ENCODE measurements at regions not wholly inside any gene's neighbourhood (a gene's known extent, or its start where the extent isn't known, plus 50 kb on each side); places are given as distances from the start of the nearest gene placed in this dataset.

DNA sequence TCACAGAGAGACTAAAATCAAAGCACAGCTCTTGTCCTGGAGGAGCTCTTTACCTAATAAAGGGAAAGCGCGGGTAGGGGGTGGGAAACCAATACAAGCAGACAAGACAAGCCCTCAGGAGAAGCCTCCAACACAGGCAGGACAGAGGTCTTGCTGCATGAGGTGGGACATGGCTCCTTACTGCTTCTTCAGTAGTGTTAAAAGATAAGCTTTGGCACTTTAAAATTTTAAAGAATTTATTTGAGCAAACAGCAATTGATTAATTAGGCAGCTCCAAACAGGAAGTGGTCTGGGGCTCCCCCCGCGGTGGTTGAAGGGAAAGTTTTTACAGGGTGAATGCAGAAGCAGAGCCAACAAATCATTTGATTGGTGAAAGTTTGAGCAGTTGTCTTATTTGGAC is 50.3 kb upstream of the MACC1 start:
- no peak overlapping the region for H3K9ac ChIP-seq (ENCODE audit: low read length)
- no peaks in the 10 kb centered on the region for H3K9me3 ChIP-seq (ENCODE audit: control insufficient read depth, insufficient read depth, low read depth, low read length)
- H3K27ac ChIP-seq (ENCODE audit: low read depth, low read length) = peak overlapping the region; percentile 9; the same call in 1 of the 2 replicates
- no peaks in the 10 kb centered on the region for H3K36me3 ChIP-seq (ENCODE audit: control insufficient read depth, insufficient read depth, low read length)
- H3K27me3 ChIP-seq (ENCODE audit: control insufficient read depth, insufficient read depth, low read length) = no peaks in the 10 kb centered on the region
- 0 out of 2 replicates have a peak overlapping the region, but pooled peaks have one; percentile 2 for H3K4me3 ChIP-seq (ENCODE audit: low read depth, low read length)
- H3K4me1 ChIP-seq (ENCODE audit: control insufficient read depth, insufficient read depth, low read length) = peaks cover 20% of the 10 kb centered on the region

DNA sequence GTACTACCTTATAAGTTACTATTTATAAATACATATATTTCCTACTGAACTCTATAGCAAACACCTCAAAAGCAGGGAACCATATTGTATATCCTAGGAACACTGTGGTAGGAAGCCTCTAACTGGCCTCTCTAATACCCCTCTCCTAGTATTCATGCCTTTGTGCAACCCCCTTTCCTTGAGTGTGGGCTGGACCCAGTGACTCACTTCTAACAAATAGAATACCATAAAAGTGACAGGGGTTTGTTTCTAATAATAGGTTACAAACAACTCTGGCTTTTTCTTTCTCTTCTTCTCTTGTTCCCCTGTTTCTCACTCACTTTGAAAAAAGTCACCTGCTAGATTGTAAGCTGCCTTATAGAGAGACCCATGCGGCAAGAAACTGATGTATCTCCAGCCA is 51.6 kb upstream of the MACC1 start:
- H3K9ac ChIP-seq (ENCODE audit: low read length) = no peak overlapping the region
- no peaks in the 10 kb centered on the region for H3K9me3 ChIP-seq (ENCODE audit: control insufficient read depth, insufficient read depth, low read depth, low read length)
- H3K4me3 ChIP-seq (ENCODE audit: low read depth, low read length) = no peak overlapping the region
- no peaks in the 10 kb centered on the region for H3K36me3 ChIP-seq (ENCODE audit: control insufficient read depth, insufficient read depth, low read length)
- no peaks in the 10 kb centered on the region for H3K27me3 ChIP-seq (ENCODE audit: control insufficient read depth, insufficient read depth, low read length)
- H3K4me1 ChIP-seq (ENCODE audit: control insufficient read depth, insufficient read depth, low read length) = peaks cover 20% of the 10 kb centered on the region
- H3K27ac ChIP-seq (ENCODE audit: low read depth, low read length) = no peak overlapping the region

DNA sequence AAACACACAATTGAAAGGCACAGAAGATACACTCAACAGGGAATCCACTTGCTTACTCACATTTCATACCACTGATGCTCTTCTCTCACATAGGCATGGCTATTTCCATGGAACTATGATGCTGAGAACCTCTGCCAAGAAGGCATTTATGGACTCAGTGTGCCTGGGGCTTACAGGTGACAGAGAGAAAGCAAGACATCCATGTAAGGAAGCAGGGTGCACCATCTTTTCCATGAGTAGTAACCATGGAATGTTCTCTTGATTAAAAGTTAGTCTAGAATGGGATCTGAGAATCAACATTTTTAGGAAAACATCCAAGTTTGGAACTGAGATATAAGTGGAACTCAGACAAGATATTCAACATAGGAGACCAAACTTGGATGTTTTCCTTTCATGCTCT is 52.5 kb upstream of the MACC1 start:
- Histone ChIP-seq H3K9ac (ENCODE audit: low read length) (no peak overlapping the region), H3K9me3 (ENCODE audit: control insufficient read depth, insufficient read depth, low read depth, low read length) (no peaks in the 10 kb centered on the region), H3K27ac (ENCODE audit: low read depth, low read length) (no peak overlapping the region), H3K27me3 (ENCODE audit: control insufficient read depth, insufficient read depth, low read length) (no peaks in the 10 kb centered on the region), H3K36me3 (ENCODE audit: control insufficient read depth, insufficient read depth, low read length) (no peaks in the 10 kb centered on the region), H3K4me1 (ENCODE audit: control insufficient read depth, insufficient read depth, low read length) (peaks cover 12% of the 10 kb centered on the region), H3K4me3 (ENCODE audit: low read depth, low read length) (no peak overlapping the region)

DNA sequence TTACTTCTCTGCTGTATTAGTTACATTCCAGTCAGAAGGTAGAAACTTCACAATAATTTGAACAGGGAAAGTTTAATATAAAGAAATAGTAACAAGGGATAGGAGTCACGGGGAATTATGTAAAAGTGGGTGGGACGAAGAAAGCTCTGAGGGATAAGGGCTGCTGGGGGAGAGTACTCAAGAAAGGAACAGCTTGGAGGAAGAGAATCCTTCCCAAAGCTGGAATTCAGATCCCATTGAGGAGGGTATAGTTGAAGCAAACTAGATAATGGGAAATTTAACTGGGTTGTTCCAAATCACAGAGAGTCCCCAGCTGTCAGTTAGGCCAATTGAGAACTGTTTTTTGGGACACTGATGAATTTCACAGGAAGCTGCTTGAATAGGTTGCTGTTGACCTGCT is 53.2 kb upstream of the MACC1 start:
- Histone ChIP-seq H3K9me3 (ENCODE audit: control insufficient read depth, insufficient read depth, low read depth, low read length) (no peaks in the 10 kb centered on the region), H3K27me3 (ENCODE audit: control insufficient read depth, insufficient read depth, low read length) (no peaks in the 10 kb centered on the region), H3K4me3 (ENCODE audit: low read depth, low read length) (no peak overlapping the region), H3K36me3 (ENCODE audit: control insufficient read depth, insufficient read depth, low read length) (no peaks in the 10 kb centered on the region), H3K4me1 (ENCODE audit: control insufficient read depth, insufficient read depth, low read length) (peaks cover 9% of the 10 kb centered on the region), H3K9ac (ENCODE audit: low read length) (no peak overlapping the region), H3K27ac (ENCODE audit: low read depth, low read length) (no peak overlapping the region)

DNA sequence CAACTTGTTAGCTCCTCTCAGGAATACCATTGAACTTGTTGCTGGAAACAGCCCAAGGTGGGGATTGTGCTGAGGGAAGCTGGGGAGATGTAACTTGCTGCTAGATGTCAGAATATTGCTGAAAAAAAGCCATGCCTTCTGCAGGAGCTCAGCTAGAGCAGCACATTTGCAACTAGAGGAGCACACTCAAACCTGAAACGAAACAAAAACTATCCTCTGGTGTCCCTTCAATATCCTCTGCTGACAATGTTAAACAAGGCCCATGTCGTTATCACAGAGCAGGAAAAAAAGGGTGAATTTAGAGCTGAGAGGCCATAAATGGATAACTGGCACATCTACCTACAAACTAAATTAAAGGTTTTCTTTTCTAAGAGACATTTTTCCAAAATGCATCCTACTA is 53.7 kb upstream of the MACC1 start:
- H3K36me3 ChIP-seq (ENCODE audit: control insufficient read depth, insufficient read depth, low read length) = no peaks in the 10 kb centered on the region
- H3K4me3 ChIP-seq (ENCODE audit: low read depth, low read length) = no peak overlapping the region
- H3K9ac ChIP-seq (ENCODE audit: low read length) = no peak overlapping the region
- no peak overlapping the region for H3K27ac ChIP-seq (ENCODE audit: low read depth, low read length)
- H3K4me1 ChIP-seq (ENCODE audit: control insufficient read depth, insufficient read depth, low read length) = peaks cover 9% of the 10 kb centered on the region
- no peaks in the 10 kb centered on the region for H3K9me3 ChIP-seq (ENCODE audit: control insufficient read depth, insufficient read depth, low read depth, low read length)
- H3K27me3 ChIP-seq (ENCODE audit: control insufficient read depth, insufficient read depth, low read length) = no peaks in the 10 kb centered on the region

DNA sequence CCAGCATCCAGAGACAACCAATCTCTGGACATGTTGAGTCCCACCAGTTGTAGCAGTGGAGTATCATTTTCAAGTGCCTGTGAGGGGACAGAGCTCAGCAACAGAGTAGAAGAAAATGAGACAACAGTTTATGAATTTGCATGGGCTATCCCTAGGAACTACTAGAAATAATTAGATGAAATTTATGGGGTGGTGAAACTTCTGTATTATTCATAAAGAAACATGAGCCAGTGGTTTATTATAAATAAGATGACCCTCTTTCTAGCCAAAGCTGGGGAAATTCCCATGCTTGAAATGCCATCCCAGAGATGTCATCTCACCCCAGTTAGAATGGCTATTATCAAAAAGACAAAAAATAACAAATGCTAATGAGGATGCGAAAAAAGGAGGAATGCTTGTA is 55.1 kb upstream of the ITGB8 start:
- no peaks in the 10 kb centered on the region for H3K9me3 ChIP-seq (ENCODE audit: control insufficient read depth, insufficient read depth, low read depth, low read length)
- no peaks in the 10 kb centered on the region for H3K36me3 ChIP-seq (ENCODE audit: control insufficient read depth, insufficient read depth, low read length)
- no peaks in the 10 kb centered on the region for H3K27me3 ChIP-seq (ENCODE audit: control insufficient read depth, insufficient read depth, low read length)
- no peak overlapping the region for H3K27ac ChIP-seq (ENCODE audit: low read depth, low read length)
- no peak overlapping the region for H3K9ac ChIP-seq (ENCODE audit: low read length)
- H3K4me3 ChIP-seq (ENCODE audit: low read depth, low read length) = no peak overlapping the region
- no peaks in the 10 kb centered on the region; the same call in 1 of the 2 replicates for H3K4me1 ChIP-seq (ENCODE audit: control insufficient read depth, insufficient read depth, low read length)

DNA sequence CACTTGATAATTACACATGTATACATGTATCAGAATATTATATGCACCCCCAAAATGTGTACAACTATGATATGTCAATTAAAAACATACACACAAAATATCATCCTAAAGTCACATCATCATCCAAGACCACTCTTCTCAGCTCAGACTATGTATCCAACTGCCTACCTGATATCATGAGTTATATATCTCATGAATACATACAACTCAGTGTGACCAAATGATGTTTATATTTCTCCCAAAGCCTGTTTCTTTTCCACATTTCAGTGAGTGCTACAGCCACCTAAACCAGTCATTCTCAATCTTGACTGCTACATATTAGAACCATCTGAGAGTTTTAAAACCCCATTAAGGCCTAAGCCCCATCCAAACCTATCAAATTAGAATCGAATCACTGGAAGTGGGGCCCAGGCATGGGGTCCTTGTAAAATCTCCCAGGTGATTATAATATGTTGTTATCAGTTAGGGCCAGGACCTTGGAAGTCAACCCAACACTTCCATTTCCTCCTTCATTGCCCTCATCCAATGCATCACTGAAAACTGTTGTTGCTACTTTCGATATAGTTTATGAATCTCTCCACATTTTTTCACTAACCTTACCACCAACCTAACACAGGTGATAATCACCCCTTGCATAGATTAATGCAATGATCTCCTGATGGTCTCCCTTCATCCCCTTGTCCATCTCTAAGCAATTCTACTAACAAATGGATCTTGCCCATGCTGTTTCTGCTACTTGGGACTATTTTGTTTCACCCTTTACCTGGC is 53.8 kb upstream of the ITGB8 start:
- Histone ChIP-seq H3K27ac (ENCODE audit: low read depth, low read length) (no peak overlapping the region), H3K9me3 (ENCODE audit: control insufficient read depth, insufficient read depth, low read depth, low read length) (no peaks in the 10 kb centered on the region), H3K4me3 (ENCODE audit: low read depth, low read length) (no peak overlapping the region), H3K4me1 (ENCODE audit: control insufficient read depth, insufficient read depth, low read length) (no peaks in the 10 kb centered on the region), H3K36me3 (ENCODE audit: control insufficient read depth, insufficient read depth, low read length) (no peaks in the 10 kb centered on the region), H3K9ac (ENCODE audit: low read length) (no peak overlapping the region), H3K27me3 (ENCODE audit: control insufficient read depth, insufficient read depth, low read length) (no peaks in the 10 kb centered on the region)

DNA sequence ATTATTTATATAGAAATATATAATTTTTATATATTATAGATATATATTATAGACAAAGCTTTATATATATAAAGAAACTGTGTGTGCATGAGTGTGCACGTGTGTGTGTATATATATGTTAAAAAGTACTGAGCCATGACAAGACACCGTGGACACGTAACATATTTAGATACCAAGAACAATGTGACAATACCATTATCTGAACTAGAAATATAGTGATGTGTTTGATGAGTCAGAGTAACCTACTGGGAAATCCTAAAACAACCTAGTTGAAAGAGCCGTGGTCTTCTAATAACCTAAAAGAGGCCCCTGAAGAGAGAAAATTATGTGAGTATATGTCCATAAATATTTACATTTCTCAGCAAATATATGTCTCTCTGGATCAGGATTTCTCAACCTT is 50.7 kb upstream of the ITGB8 start:
- Histone ChIP-seq H3K9ac (ENCODE audit: low read length) (no peak overlapping the region), H3K4me3 (ENCODE audit: low read depth, low read length) (no peak overlapping the region), H3K27ac (ENCODE audit: low read depth, low read length) (no peak overlapping the region), H3K27me3 (ENCODE audit: control insufficient read depth, insufficient read depth, low read length) (no peaks in the 10 kb centered on the region), H3K9me3 (ENCODE audit: control insufficient read depth, insufficient read depth, low read depth, low read length) (no peaks in the 10 kb centered on the region), H3K36me3 (ENCODE audit: control insufficient read depth, insufficient read depth, low read length) (no peaks in the 10 kb centered on the region), H3K4me1 (ENCODE audit: control insufficient read depth, insufficient read depth, low read length) (no peaks in the 10 kb centered on the region)

DNA sequence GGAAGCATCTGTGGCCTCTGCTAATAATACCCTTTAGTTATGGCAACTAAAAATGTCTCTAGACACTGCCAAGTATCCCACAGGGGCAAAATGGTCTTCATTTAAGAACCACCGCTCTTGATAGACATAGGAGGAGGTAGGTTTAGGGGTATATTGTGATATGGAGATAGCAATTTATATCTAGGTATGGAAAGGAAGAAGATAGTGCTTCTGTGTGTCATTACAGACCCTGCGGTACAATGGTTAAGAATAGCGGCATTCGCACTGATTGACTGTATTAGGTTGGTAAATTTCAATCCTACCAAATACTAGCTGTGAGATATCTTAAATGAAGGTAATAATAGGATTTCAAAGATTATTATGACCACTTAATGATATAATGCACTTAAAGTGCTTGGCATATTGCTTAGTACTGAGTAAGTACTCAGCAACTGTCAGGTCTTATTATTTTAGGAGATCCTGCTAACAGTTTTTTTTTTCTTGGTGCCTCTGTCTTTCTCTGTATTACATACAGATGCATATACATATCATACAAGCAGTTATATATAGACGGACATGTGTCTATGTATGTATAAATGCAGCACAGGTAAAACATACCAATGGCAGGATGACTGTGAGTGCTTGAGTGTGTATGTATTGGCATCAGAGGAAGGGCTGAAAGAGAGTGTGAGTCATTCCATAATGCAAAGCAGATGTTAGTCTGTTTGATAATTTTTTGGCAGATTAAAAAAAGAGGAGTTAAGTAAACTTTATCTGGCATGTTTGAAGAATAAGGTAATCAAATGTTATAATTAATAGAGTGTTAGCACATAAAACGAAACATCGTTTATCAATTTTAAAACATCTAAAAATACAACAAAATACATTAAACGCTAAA is 50.0 kb upstream of the ITGB8 start:
- Histone ChIP-seq H3K9me3 (ENCODE audit: control insufficient read depth, insufficient read depth, low read depth, low read length) (no peaks in the 10 kb centered on the region), H3K4me1 (ENCODE audit: control insufficient read depth, insufficient read depth, low read length) (no peaks in the 10 kb centered on the region), H3K27me3 (ENCODE audit: control insufficient read depth, insufficient read depth, low read length) (no peaks in the 10 kb centered on the region), H3K27ac (ENCODE audit: low read depth, low read length) (no peak overlapping the region), H3K36me3 (ENCODE audit: control insufficient read depth, insufficient read depth, low read length) (no peaks in the 10 kb centered on the region), H3K4me3 (ENCODE audit: low read depth, low read length) (no peak overlapping the region), H3K9ac (ENCODE audit: low read length) (no peak overlapping the region)

Measured in HUES6 (cell line).